ENCODE measurements at regions not wholly inside any gene's neighbourhood (a gene's known extent, or its start where the extent isn't known, plus 50 kb on each side); places are given as distances from the start of the nearest gene placed in this dataset.

DNA sequence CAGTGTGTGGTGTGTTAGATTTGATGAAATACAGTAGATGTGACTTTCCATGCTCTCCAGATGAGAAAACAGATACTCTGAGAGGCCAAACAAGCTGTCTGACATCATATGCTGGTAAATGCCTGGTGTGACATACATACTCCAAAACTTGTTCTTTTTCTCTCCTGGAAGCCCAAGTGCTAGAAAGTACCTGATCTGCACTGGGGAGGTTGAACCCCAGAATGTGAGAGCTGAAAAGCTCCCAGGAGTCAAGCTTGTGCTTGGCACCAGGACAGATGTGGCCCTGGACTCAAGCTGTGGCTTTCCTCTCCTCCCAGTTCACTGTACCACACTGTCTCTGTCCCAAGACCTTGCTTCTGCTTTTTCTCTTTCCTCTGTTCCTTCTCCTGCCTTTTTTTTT is 389.0 kb upstream of the USP24 start:
- TF ChIP-seq, protein P1, sequence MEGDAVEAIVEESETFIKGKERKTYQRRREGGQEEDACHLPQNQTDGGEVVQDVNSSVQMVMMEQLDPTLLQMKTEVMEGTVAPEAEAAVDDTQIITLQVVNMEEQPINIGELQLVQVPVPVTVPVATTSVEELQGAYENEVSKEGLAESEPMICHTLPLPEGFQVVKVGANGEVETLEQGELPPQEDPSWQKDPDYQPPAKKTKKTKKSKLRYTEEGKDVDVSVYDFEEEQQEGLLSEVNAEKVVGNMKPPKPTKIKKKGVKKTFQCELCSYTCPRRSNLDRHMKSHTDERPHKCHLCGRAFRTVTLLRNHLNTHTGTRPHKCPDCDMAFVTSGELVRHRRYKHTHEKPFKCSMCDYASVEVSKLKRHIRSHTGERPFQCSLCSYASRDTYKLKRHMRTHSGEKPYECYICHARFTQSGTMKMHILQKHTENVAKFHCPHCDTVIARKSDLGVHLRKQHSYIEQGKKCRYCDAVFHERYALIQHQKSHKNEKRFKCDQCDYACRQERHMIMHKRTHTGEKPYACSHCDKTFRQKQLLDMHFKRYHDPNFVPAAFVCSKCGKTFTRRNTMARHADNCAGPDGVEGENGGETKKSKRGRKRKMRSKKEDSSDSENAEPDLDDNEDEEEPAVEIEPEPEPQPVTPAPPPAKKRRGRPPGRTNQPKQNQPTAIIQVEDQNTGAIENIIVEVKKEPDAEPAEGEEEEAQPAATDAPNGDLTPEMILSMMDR (IDR thresholded peaks at IDR 0.05) = no peak
- no peak for TF ChIP-seq POLR2A (IDR thresholded peaks at IDR 0.05)
